Spleen (tissue), 7 donors: ENCODE measurements at regions not wholly inside any gene's neighbourhood (a gene's known extent, or its start where the extent isn't known, plus 50 kb on each side); places are given as distances from the start of the nearest gene placed in this dataset.

ENCODE experiments used
- POLR2A ChIP-seq, 3 donors: fragments of 450-650 bp; IDR thresholded peaks; one replicate each; pipeline ENCODE4 v1.5.1; 2017; ENCODE audit warnings: antibody characterized with exemption in 3 of 3, mild to moderate bottlenecking in 1 of 3
- POLR2AphosphoS5 ChIP-seq, 3 donors: sonication (generic); formaldehyde crosslinking; IDR thresholded peaks; one replicate each; pipeline ENCODE4 v1.5.1; 2017; ENCODE audit warnings: antibody characterized with exemption in 3 of 3
- TF ChIP-seq, protein P1 (sequence below), 11 experiments: fragments of 200-600 bp in 7 of 11; fragments of 450-650 bp in 4 of 11; sonication (generic) in 4 of 11; IDR thresholded peaks in 8 of 11; conservative IDR thresholded peaks in 3 of 11; 1 replicate in 7 of 11; 2 replicates in 4 of 11; pipeline versions ENCODE4 v1.4.0 to v1.8.0; 2016 to 2021; ENCODE audit warnings: antibody characterized with exemption in 11 of 11, inconsistent platforms in 4 of 11, mild to moderate bottlenecking in 1 of 11
- donor health status: DM: no; HTN: no; CAD: no; lungs with moderate emphysema.
- donor health status: DM: no; HTN: no; CAD: no.
- donor health status: DM: no; HTN: no; CAD: no.

- TF ChIP-seq, protein P1, sequence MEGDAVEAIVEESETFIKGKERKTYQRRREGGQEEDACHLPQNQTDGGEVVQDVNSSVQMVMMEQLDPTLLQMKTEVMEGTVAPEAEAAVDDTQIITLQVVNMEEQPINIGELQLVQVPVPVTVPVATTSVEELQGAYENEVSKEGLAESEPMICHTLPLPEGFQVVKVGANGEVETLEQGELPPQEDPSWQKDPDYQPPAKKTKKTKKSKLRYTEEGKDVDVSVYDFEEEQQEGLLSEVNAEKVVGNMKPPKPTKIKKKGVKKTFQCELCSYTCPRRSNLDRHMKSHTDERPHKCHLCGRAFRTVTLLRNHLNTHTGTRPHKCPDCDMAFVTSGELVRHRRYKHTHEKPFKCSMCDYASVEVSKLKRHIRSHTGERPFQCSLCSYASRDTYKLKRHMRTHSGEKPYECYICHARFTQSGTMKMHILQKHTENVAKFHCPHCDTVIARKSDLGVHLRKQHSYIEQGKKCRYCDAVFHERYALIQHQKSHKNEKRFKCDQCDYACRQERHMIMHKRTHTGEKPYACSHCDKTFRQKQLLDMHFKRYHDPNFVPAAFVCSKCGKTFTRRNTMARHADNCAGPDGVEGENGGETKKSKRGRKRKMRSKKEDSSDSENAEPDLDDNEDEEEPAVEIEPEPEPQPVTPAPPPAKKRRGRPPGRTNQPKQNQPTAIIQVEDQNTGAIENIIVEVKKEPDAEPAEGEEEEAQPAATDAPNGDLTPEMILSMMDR (IDR thresholded peaks at IDR 0.05 in 8 of 11, conservative IDR thresholded peaks at IDR 0.05 in 3 of 11), result no peak
- TF ChIP-seq POLR2A (IDR thresholded peaks at IDR 0.05) (no peak), POLR2AphosphoS5 (IDR thresholded peaks at IDR 0.05) (no peak)
Observed at GRCh38 chr5:66284588-66285342, 140.7 kb downstream of the SREK1 start.
